PC-3 (cell line): ENCODE measurements at regions not wholly inside any gene's neighbourhood (a gene's known extent, or its start where the extent isn't known, plus 50 kb on each side); places are given as distances from the start of the nearest gene placed in this dataset.

Experiments used
- CTCF ChIP-seq: fragments of 300-600 bp; sonication (generic); conservative IDR thresholded peaks from 2 replicates; pipeline ENCODE4 v1.5.1; 2017; ENCODE audit warnings: antibody characterized with exemption, low read depth, mild to moderate bottlenecking, low read length
- EZH2 ChIP-seq: fragments of 300-600 bp; sonication (generic); IDR thresholded peaks from one replicate; pipeline ENCODE4 v1.6.1; 2017; ENCODE audit warnings: antibody characterized with exemption, mild to moderate bottlenecking, low read length; ENCODE audit not compliant: unreplicated experiment
- EZH2phosphoT487 ChIP-seq: fragments of 300-600 bp; sonication (generic); IDR thresholded peaks from 2 replicates; pipeline ENCODE4 v1.6.1; 2018; ENCODE audit warnings: mild to moderate bottlenecking, antibody characterized with exemption, low read length, borderline replicate concordance

- TF ChIP-seq CTCF (no peak), EZH2 (no peak), EZH2phosphoT487 (no peak)
Measured at GRCh38 chr20:56143759-56144158, 104.8 kb upstream of the MC3R start.
